GM23248 (cell line): ENCODE measurements at regions not wholly inside any gene's neighbourhood (a gene's known extent, or its start where the extent isn't known, plus 50 kb on each side); places are given as distances from the start of the nearest gene placed in this dataset.

ENCODE experiments used
- DNase-seq: peaks from one replicate; pipeline ENCODE4 v3.0.0-alpha.2; 2015
- H2AFZ ChIP-seq: fragments of 200-600 bp; sonication (generic); 2 replicates; pipeline ENCODE4 v1.6.1; 2016; ENCODE audit warnings: antibody characterized with exemption
- H3F3A ChIP-seq: fragments of 200-600 bp; sonication (generic); 2 replicates; pipeline ENCODE4 v1.6.1; 2016; ENCODE audit warnings: mild to moderate bottlenecking, antibody characterized with exemption, mixed run types; ENCODE audit not compliant: insufficient read depth
- H3K27ac ChIP-seq: fragments of 200-600 bp; sonication (generic); 2 replicates; pipeline ENCODE4 v1.5.1; 2016; ENCODE audit warnings: mild to moderate bottlenecking
- H3K27me3 ChIP-seq: fragments of 200-600 bp; sonication (generic); replicated peaks from 2 replicates; pipeline ENCODE4 v1.6.1; 2016; ENCODE audit warnings: mild to moderate bottlenecking; ENCODE audit not compliant: insufficient read depth
- H3K36me3 ChIP-seq: fragments of 200-600 bp; sonication (generic); 2 replicates; pipeline ENCODE4 v1.6.1; 2016; ENCODE audit warnings: low read depth, mild to moderate bottlenecking
- H3K4me1 ChIP-seq: fragments of 200-600 bp; sonication (generic); 2 replicates; pipeline ENCODE4 v1.6.1; 2016; ENCODE audit warnings: mild to moderate bottlenecking; ENCODE audit not compliant: insufficient read depth
- H3K4me2 ChIP-seq: fragments of 200-600 bp; sonication (generic); one replicate; pipeline ENCODE4 v1.6.1; 2016; ENCODE audit warnings: mild to moderate bottlenecking; ENCODE audit not compliant: unreplicated experiment
- H3K4me3 ChIP-seq: fragments of 200-600 bp; sonication (generic); 2 replicates; pipeline ENCODE4 v1.5.1; 2016; ENCODE audit warnings: mild to moderate bottlenecking
- H3K79me2 ChIP-seq: fragments of 200-600 bp; sonication (generic); 2 replicates; pipeline ENCODE4 v1.6.1; 2016; ENCODE audit warnings: mild to moderate bottlenecking; ENCODE audit not compliant: insufficient read depth
- H3K9ac ChIP-seq: fragments of 200-600 bp; sonication (generic); 2 replicates; pipeline ENCODE4 v1.6.1; 2016; ENCODE audit warnings: mild to moderate bottlenecking
- H3K9me2 ChIP-seq: fragments of 200-600 bp; sonication (generic); 2 replicates; pipeline ENCODE4 v1.6.1; 2016; ENCODE audit warnings: mixed run types, mild to moderate bottlenecking, moderate library complexity; ENCODE audit not compliant: insufficient read depth
- H3K9me3 ChIP-seq: fragments of 200-600 bp; sonication (generic); one replicate; pipeline ENCODE4 v1.6.1; 2017; ENCODE audit warnings: low read depth
- H4K20me1 ChIP-seq: fragments of 200-600 bp; sonication (generic); 2 replicates; pipeline ENCODE4 v1.6.0; 2016; ENCODE audit not compliant: insufficient read depth
- EZH2 ChIP-seq: fragments of 200-600 bp; sonication (generic); IDR thresholded peaks from 2 replicates; pipeline ENCODE4 v1.6.1; 2018; ENCODE audit warnings: antibody characterized with exemption, mild to moderate bottlenecking; ENCODE audit not compliant: insufficient read depth, poor library complexity, severe bottlenecking
- EZH2phosphoT487 ChIP-seq: fragments of 200-600 bp; sonication (generic); IDR thresholded peaks from 2 replicates; pipeline ENCODE4 v1.6.1; 2018; ENCODE audit warnings: antibody characterized with exemption, moderate library complexity, mild to moderate bottlenecking, low read depth; ENCODE audit not compliant: insufficient read depth
- WGBS, 2 experiments: methylation state at CpG; one replicate each; pipeline ENCODE4 v1.1.6; 2015 to 2017; ENCODE audit warnings: low lambda C conversion rate in 2 of 2, low coverage in 1 of 2; ENCODE audit errors: missing lambda C conversion rate in 2 of 2; 5-methylcytosine and 5-hydroxymethylcytosine counted together
- in situ Hi-C: fragments of 300-500 bp; cut with MboI; formaldehyde crosslinking; loops from 2 replicates; pipeline ENCODE4 v1.15.0; 2020

DNA sequence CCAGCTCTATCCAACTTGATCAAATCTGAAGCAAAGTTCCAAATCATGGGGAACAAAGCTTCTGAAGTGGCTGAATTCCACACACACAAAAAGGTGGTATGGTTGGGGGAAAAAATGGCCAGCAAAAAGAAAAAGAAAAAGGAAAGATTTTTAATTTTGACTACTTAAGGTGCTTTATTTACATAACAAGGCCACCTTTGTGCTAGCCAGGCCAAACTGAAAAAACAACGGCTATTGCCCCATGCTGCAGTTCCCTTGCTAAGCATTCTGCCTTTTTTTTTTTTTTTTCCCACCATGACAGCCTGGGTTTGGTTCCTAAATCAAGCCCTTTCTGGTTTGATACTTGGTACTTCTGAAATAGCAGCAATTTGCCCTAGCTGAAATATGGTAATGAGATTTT is 66.5 kb upstream of the DAZL start:
- WGBS, 2 experiments = 81 to 97% methylated on average over 1 of the region's 1 CpG
- no peaks in the 10 kb centered on the region for H3K36me3 ChIP-seq

DNA sequence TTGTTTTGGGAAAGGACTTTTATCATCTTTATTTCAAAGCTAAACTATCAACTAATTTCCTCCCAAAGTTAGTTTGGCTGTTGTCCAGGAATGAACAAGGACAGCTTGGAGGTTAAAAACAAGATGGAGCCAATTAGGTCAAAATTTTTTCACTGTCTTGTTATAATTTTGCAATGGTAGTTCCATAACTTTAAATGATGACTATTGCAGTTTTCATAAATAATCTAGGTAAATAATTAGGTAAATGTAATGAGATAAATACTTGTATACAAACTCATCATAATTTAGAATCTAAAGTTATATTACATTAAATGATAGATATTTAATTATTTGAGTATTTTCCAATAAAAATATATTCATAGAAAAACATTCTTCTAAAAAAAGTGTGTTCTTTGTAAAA is 68.3 kb upstream of the DAZL start:
- Histone ChIP-seq H3K9me3 (no peaks in the 10 kb centered on the region), H3F3A (no peaks in the 10 kb centered on the region), H3K4me3 (no peak overlapping the region), H3K79me2 (no peaks in the 10 kb centered on the region), H3K27me3 (no peaks in the 10 kb centered on the region), H2AFZ (no peak overlapping the region), H3K27ac (no peak overlapping the region), H4K20me1 (no peaks in the 10 kb centered on the region), H3K9ac (no peak overlapping the region), H3K9me2 (no peaks in the 10 kb centered on the region), H3K4me2 (no peak overlapping the region), H3K4me1 (no peaks in the 10 kb centered on the region), H3K36me3 (no peaks in the 10 kb centered on the region)
- in situ Hi-C loops = no loop called here
- TF ChIP-seq EZH2 = no peak
- no peak for TF ChIP-seq EZH2phosphoT487
- no peak for DNase-seq

More for the DNA sequence above, 66.5 kb upstream of the DAZL start:
- no peaks in the 10 kb centered on the region for H3K27me3 ChIP-seq
- no peaks in the 10 kb centered on the region for H3K4me1 ChIP-seq
- no peaks in the 10 kb centered on the region for H3K79me2 ChIP-seq
- no peak for DNase-seq
- no peaks in the 10 kb centered on the region for H3K9me2 ChIP-seq
- no peak overlapping the region for H3K4me3 ChIP-seq
- 0 out of 2 replicates have a peak overlapping the region, but pooled peaks have one; percentile 13 for H2AFZ ChIP-seq
- H3K27ac ChIP-seq = no peak overlapping the region
- TF ChIP-seq EZH2 (no peak), EZH2phosphoT487 (no peak)
- H3K9me3 ChIP-seq = no peaks in the 10 kb centered on the region
- H4K20me1 ChIP-seq = no peaks in the 10 kb centered on the region
- H3K9ac ChIP-seq = no peak overlapping the region
- no peaks in the 10 kb centered on the region for H3F3A ChIP-seq
- H3K4me2 ChIP-seq = no peak overlapping the region
- in situ Hi-C loops = no loop called here

- no peak overlapping the region for H2AFZ ChIP-seq
- H3K4me1 ChIP-seq = no peaks in the 10 kb centered on the region
Measured at GRCh38 chr3:16675805-16676204, 70.6 kb upstream of the DAZL start.

DNA sequence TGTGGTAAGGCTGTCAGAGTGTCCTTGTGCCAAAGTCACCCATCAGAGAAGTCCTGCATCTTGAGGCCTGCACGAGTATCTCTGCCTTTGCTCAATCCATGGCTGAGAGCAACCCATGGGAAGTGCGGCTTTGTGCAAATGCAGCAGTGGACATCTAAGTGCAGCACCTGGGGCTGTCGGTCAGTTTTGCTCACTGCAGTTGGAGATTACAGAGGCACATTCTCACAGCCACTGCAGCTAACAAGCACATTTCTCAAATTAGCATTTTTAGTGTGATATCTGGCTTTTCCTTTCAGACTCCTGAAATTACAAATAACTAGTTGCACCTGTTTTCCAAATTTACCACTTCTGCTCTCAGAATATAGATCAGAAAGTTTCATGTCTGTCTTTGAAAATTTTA is 81.5 kb upstream of the DAZL start:
- TF ChIP-seq EZH2phosphoT487 (no peak), EZH2 (no peak)
- WGBS, 2 experiments = 67% methylated on average over 3 of the region's 3 CpGs
- H3K9me2 ChIP-seq = no peaks in the 10 kb centered on the region
- H3K36me3 ChIP-seq = no peaks in the 10 kb centered on the region
- H3F3A ChIP-seq = no peaks in the 10 kb centered on the region
- no peak overlapping the region for H3K4me3 ChIP-seq
- H2AFZ ChIP-seq = no peak overlapping the region
- no peaks in the 10 kb centered on the region for H3K4me1 ChIP-seq
- H3K27ac ChIP-seq = no peak overlapping the region
- DNase-seq = no peak
- in situ Hi-C loops = no loop called here
- H3K9me3 ChIP-seq = no peaks in the 10 kb centered on the region
- H3K9ac ChIP-seq = no peak overlapping the region
- no peaks in the 10 kb centered on the region for H4K20me1 ChIP-seq
- H3K27me3 ChIP-seq = no peaks in the 10 kb centered on the region
- H3K4me2 ChIP-seq = no peak overlapping the region
- no peaks in the 10 kb centered on the region for H3K79me2 ChIP-seq

More at GRCh38 chr3:16675805-16676204, 70.6 kb upstream of the DAZL start:
- TF ChIP-seq EZH2phosphoT487 = no peak
- no peak for TF ChIP-seq EZH2
- no peak overlapping the region for H3K27ac ChIP-seq
- no peak for DNase-seq
- H3K4me3 ChIP-seq = no peak overlapping the region
- no peaks in the 10 kb centered on the region for H3K9me2 ChIP-seq
- H3K36me3 ChIP-seq = no peaks in the 10 kb centered on the region
- H3K9ac ChIP-seq = no peak overlapping the region
- in situ Hi-C loops = no loop called here
- H3K9me3 ChIP-seq = no peaks in the 10 kb centered on the region
- H3F3A ChIP-seq = no peaks in the 10 kb centered on the region
- no peak overlapping the region for H3K4me2 ChIP-seq
- H3K27me3 ChIP-seq = no peaks in the 10 kb centered on the region
- no peaks in the 10 kb centered on the region for H4K20me1 ChIP-seq
- no peaks in the 10 kb centered on the region for H3K79me2 ChIP-seq

GRCh38 chr3:16687221-16687620 is 82.0 kb upstream of the DAZL start:
- no peak overlapping the region for H3K9ac ChIP-seq
- H3K27me3 ChIP-seq = no peaks in the 10 kb centered on the region
- H3K9me3 ChIP-seq = no peaks in the 10 kb centered on the region
- H3K4me2 ChIP-seq = no peak overlapping the region
- no peaks in the 10 kb centered on the region for H3K79me2 ChIP-seq
- in situ Hi-C loops = no loop called here
- no peaks in the 10 kb centered on the region for H3F3A ChIP-seq
- H3K4me3 ChIP-seq = no peak overlapping the region
- TF ChIP-seq EZH2phosphoT487 (no peak), EZH2 (no peak)
- DNase-seq = no peak
- no peaks in the 10 kb centered on the region for H3K36me3 ChIP-seq
- no peaks in the 10 kb centered on the region for H4K20me1 ChIP-seq
- H3K4me1 ChIP-seq = no peaks in the 10 kb centered on the region
- H3K27ac ChIP-seq = no peak overlapping the region
- H3K9me2 ChIP-seq = no peaks in the 10 kb centered on the region
- no peak overlapping the region for H2AFZ ChIP-seq
